GM12801 (cell line): ENCODE measurements at regions not wholly inside any gene's neighbourhood (a gene's known extent, or its start where the extent isn't known, plus 50 kb on each side); places are given as distances from the start of the nearest gene placed in this dataset.

ENCODE experiments used
- CTCF ChIP-seq: IDR thresholded peaks from one replicate; pipeline ENCODE4 v1.5.1; 2011; ENCODE audit warnings: control low read depth; ENCODE audit not compliant: insufficient read length; ENCODE audit errors: extremely low read depth

DNA sequence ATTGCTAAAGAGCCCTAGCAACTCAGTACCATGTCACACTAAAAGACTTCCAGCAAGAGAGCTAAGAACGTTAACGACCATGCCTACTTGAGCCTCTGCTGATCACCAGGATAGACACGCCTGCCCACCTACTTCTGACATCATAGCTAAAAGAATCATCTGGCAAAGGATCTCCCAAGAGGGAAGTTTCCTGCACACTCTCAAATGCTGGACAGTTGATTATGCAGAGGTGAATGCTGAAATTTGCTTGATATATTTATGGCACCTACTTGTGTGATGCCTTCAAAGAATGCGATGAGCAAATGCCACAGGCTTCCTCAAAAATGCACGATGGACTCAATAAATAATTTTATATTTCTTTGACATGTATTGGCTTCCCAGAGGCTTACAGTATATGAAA, 113.6 kb downstream of the GALC start:
- TF ChIP-seq CTCF = no peak

GRCh38 chr14:87878959-87879358, 114.0 kb downstream of the GALC start:
- no peak for TF ChIP-seq CTCF

- TF ChIP-seq CTCF = no peak
Measured at GRCh38 chr14:87877877-87878276, 115.1 kb downstream of the GALC start.

- TF ChIP-seq CTCF = no peak
Measured at GRCh38 chr14:87874676-87875075, 118.3 kb downstream of the GALC start.

DNA sequence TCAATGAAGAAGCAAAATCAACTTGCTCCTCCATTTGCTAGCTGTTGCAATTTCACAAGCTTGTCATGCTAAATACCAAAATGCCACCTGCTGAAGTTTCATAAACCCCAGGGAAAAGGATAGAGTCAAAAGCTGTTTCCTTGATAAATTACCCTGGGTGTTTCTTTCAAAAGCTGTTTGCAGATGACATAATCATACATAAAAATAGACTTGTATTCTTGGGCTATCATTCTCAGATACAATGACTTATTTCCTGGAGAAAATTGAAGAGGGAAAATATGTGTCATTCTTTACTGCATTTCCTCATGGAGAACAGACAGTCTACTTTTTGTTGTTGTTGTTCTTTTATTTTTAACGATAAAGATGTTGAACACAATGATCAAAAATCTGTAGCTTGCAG, 119.2 kb downstream of the GALC start:
- TF ChIP-seq CTCF = no peak

DNA sequence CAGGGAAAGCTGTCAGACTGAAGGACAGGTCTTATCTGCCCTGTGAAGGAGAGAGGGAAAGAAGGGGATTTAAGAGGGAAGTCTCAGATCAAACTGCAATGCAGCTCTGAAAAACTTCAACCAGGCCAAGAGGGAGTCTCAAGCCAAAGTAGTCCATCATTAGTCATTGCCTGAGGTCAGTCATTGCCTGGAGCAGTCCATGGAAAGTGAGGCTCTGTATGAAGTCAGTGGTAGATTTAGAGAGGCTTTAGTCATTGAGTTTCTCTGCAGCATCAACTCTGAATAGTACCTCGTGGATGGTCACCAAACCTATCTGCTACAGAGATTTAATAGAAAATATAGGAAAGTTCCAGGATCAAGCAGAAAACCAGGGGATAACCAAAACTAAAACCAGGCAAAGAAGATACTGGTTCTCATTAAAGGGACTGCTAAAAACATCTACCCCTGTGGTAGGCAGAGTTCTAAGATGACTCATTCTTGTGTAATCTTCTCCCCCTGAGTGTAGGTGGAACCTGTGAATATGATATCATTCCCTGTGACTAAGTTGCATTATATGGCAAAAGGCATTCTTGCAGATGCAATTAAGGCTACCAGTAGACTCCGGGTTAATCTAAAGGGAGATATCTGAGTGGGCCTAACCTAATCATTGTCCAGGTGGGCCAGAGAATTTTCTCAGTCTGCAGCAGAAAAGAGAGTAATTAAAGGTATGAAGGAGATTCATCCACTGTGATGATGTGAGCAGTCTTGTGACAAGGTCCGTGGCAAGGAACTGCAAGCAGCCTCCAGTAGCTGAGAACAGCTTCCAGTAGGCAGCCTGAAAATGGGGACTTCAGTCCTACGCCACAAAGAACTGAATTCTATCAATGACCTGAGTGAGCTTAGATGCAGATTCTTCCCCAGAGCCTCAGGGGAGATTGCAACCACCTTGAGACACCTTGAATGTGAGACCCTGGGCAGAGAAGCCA, 123.1 kb downstream of the GALC start:
- no peak for TF ChIP-seq CTCF

DNA sequence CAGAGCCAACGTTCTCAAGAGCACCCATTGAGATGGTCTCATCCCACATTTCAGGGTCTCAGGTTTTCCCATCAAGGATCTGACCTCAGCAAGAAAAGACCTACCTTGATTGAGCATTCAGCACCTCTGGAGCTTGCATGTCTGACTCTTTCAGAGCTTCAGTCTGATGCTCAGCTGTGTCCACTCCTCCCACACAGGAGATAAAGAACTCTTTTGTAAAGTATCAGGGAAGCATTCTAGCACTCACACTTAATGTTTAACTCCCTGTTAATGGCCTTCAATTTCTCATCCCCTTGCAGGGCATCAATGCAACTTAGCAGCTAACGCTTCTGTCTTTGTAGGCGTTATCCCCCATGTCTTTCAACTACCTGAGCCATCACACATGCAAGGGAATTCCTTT, 124.1 kb downstream of the GALC start:
- no peak for TF ChIP-seq CTCF
